GM23338 (cell line): ENCODE measurements at regions not wholly inside any gene's neighbourhood (a gene's known extent, or its start where the extent isn't known, plus 50 kb on each side); places are given as distances from the start of the nearest gene placed in this dataset.
"Not testable (repeated sequence)": the region's sequence is repeated elsewhere in the genome, so short reads cannot be mapped to it uniquely, and the experiment has no call there.

Experiments
- ATAC-seq: fragments of 200-7000 bp; cut with Tn5 transposase; 3 replicates; pipeline ENCODE4 v1.9.1; 2020
- DNase-seq: peaks from one replicate; pipeline ENCODE4 v3.0.0-alpha.2; 2015; ENCODE audit warnings: low spot score
- H2AFZ ChIP-seq: fragments of 200-600 bp; sonication (generic); 2 replicates; pipeline ENCODE4 v1.8.0; 2016; ENCODE audit warnings: antibody characterized with exemption, mild to moderate bottlenecking, moderate library complexity
- H3F3A ChIP-seq: fragments of 200-600 bp; sonication (generic); replicated peaks from 2 replicates; pipeline ENCODE4 v1.8.0; 2017; ENCODE audit warnings: antibody characterized with exemption, mixed run types, low read depth
- H3K27ac ChIP-seq: fragments of 200-600 bp; sonication (generic); 2 replicates; pipeline ENCODE4 v1.6.1; 2016; ENCODE audit warnings: low read depth
- H3K27me3 ChIP-seq: fragments of 200-600 bp; sonication (generic); 2 replicates; pipeline ENCODE4 v1.8.0; 2016; ENCODE audit warnings: mild to moderate bottlenecking, mixed run types, moderate library complexity; ENCODE audit not compliant: insufficient read depth
- H3K36me3 ChIP-seq: fragments of 200-600 bp; sonication (generic); 2 replicates; pipeline ENCODE4 v1.8.0; 2016; ENCODE audit warnings: mild to moderate bottlenecking; ENCODE audit not compliant: insufficient read depth
- H3K4me1 ChIP-seq: fragments of 200-600 bp; sonication (generic); 2 replicates; pipeline ENCODE4 v1.8.0; 2016; ENCODE audit warnings: mild to moderate bottlenecking, moderate library complexity; ENCODE audit not compliant: insufficient read depth
- H3K4me2 ChIP-seq: fragments of 200-600 bp; sonication (generic); 2 replicates; pipeline ENCODE4 v1.7.1; 2017; ENCODE audit warnings: mixed run types
- H3K4me3 ChIP-seq: fragments of 200-600 bp; sonication (generic); 2 replicates; pipeline ENCODE4 v1.6.1; 2016; ENCODE audit warnings: mixed run types
- H3K79me2 ChIP-seq: fragments of 200-600 bp; sonication (generic); replicated peaks from 2 replicates; pipeline ENCODE4 v1.8.0; 2017; ENCODE audit warnings: mild to moderate bottlenecking; ENCODE audit not compliant: insufficient read depth
- H3K9me2 ChIP-seq: fragments of 200-600 bp; sonication (generic); 2 replicates; pipeline ENCODE4 v1.8.0; 2017; ENCODE audit not compliant: insufficient read depth
- H4K20me1 ChIP-seq: fragments of 200-600 bp; sonication (generic); replicated peaks from 2 replicates; pipeline ENCODE4 v1.8.0; 2017; ENCODE audit warnings: mild to moderate bottlenecking; ENCODE audit not compliant: insufficient read depth
- H3K27ac Mint-ChIP-seq: 2 replicates; pipeline ENCODE4 v1.8.0; 2020; ENCODE audit warnings: inconsistent platforms, mild to moderate bottlenecking, moderate library complexity, mixed read lengths
- H3K27me3 Mint-ChIP-seq: 3 replicates; pipeline ENCODE4 v1.8.0; 2022; ENCODE audit warnings: low read depth, mild to moderate bottlenecking, moderate library complexity, mixed read lengths, inconsistent platforms; ENCODE audit not compliant: insufficient read depth, poor library complexity
- H3K36me3 Mint-ChIP-seq: 3 replicates; pipeline ENCODE4 v1.8.0; 2021; ENCODE audit warnings: low read depth, mild to moderate bottlenecking, inconsistent platforms, moderate library complexity, mixed read lengths
- H3K4me1 Mint-ChIP-seq: 3 replicates; pipeline ENCODE4 v1.8.0; 2020; ENCODE audit warnings: mild to moderate bottlenecking, inconsistent platforms, mixed read lengths
- H3K4me3 Mint-ChIP-seq: 3 replicates; pipeline ENCODE4 v1.8.0; 2021; ENCODE audit warnings: moderate library complexity, mild to moderate bottlenecking, inconsistent platforms, mixed read lengths
- H3K9me3 Mint-ChIP-seq: 3 replicates; pipeline ENCODE4 v1.8.0; 2020; ENCODE audit warnings: moderate library complexity, mild to moderate bottlenecking, inconsistent platforms, mixed read lengths
- CTCF ChIP-seq, 2 experiments: fragments of 200-600 bp in 1 of 2; sonication (generic) in 1 of 2; conservative IDR thresholded peaks; 2 replicates each; pipeline versions ENCODE4 v1.5.1 to v1.6.1; 2016 to 2017; ENCODE audit warnings: antibody characterized with exemption in 2 of 2, low read depth in 2 of 2, mild to moderate bottlenecking in 2 of 2, moderate library complexity in 1 of 2
- EZH2 ChIP-seq: fragments of 200-600 bp; sonication (generic); IDR thresholded peaks from one replicate; pipeline ENCODE4 v1.8.0; 2017; ENCODE audit warnings: antibody characterized with exemption, mild to moderate bottlenecking, low read depth; ENCODE audit not compliant: unreplicated experiment
- NANOG ChIP-seq: IDR thresholded peaks from 2 replicates; pipeline ENCODE4 v1.6.1; 2016; ENCODE audit warnings: antibody characterized with exemption, borderline replicate concordance
- STAT1 ChIP-seq: IDR thresholded peaks from one replicate; pipeline ENCODE4 v1.6.1; 2016; ENCODE audit warnings: antibody characterized with exemption; ENCODE audit not compliant: unreplicated experiment
- ZNF114 ChIP-seq: fragments of 250-450 bp; sonication (Bioruptor Pico); IDR thresholded peaks from 2 replicates; pipeline ENCODE4 v1.5.0; 2020; ENCODE audit warnings: mild to moderate bottlenecking, moderate library complexity
- ZNF331 ChIP-seq: fragments of 250-450 bp; sonication (Bioruptor Pico); IDR thresholded peaks from 2 replicates; pipeline ENCODE4 v1.5.0; 2020; ENCODE audit warnings: low read depth, mild to moderate bottlenecking, moderate library complexity
- TF ChIP-seq, protein P1 (sequence below): IDR thresholded peaks from 2 replicates; pipeline ENCODE4 v1.6.1; 2016; ENCODE audit warnings: antibody characterized with exemption
- TF ChIP-seq, protein P2 (sequence below): IDR thresholded peaks from one replicate; pipeline ENCODE4 v1.6.1; 2018; ENCODE audit warnings: antibody characterized with exemption; ENCODE audit not compliant: unreplicated experiment

- H3K9me2 ChIP-seq, H2AFZ ChIP-seq, H3K4me1 ChIP-seq, H3K27ac Mint-ChIP-seq, H3K79me2 ChIP-seq, H3K27ac ChIP-seq, H3K27me3 Mint-ChIP-seq, H3F3A ChIP-seq, H3K4me3 ChIP-seq, DNase-seq, H3K4me1 Mint-ChIP-seq, H3K36me3 ChIP-seq, H3K4me2 ChIP-seq, ATAC-seq, H4K20me1 ChIP-seq, H3K4me3 Mint-ChIP-seq, H3K27me3 ChIP-seq: not testable (repeated sequence)
- Mint-ChIP-seq H3K9me3 (peaks cover 31% of the 10 kb centered on the region), H3K36me3 (peaks cover 21% of the 10 kb centered on the region; the same call in 2 of the 3 replicates)
Measured at GRCh38 chr7:81042646-81043045, 123.8 kb upstream of the SEMA3C start.

GRCh38 chr7:81040496-81040895 lies 121.6 kb upstream of the SEMA3C start:
- H3K4me1 Mint-ChIP-seq = no peaks in the 10 kb centered on the region
- H3K27ac ChIP-seq = no peak overlapping the region
- H4K20me1 ChIP-seq = no peaks in the 10 kb centered on the region
- ATAC-seq (no peak), DNase-seq (no peak)
- H3K27me3 Mint-ChIP-seq = peaks cover 3% of the 10 kb centered on the region
- no peaks in the 10 kb centered on the region for H3K27me3 ChIP-seq
- H3K4me3 Mint-ChIP-seq = no peak overlapping the region
- no peaks in the 10 kb centered on the region for H3K4me1 ChIP-seq
- no peak overlapping the region for H2AFZ ChIP-seq
- no peaks in the 10 kb centered on the region for H3K9me2 ChIP-seq
- no peak overlapping the region for H3K4me3 ChIP-seq
- H3K36me3 Mint-ChIP-seq = peaks cover 10% of the 10 kb centered on the region; the same call in 2 of the 3 replicates
- no peak overlapping the region for H3K4me2 ChIP-seq
- H3F3A ChIP-seq = no peaks in the 10 kb centered on the region
- no peaks in the 10 kb centered on the region for H3K36me3 ChIP-seq
- no peaks in the 10 kb centered on the region for H3K79me2 ChIP-seq
- TF ChIP-seq CTCF (conservative IDR thresholded peaks at IDR 0.05; ENCODE audit: low read depth in 2 of 2) (no peak), ZNF331 (CRISPR knock-in tag) (no peak), STAT1 (no peak), NANOG (no peak)
- TF ChIP-seq, protein P1, sequence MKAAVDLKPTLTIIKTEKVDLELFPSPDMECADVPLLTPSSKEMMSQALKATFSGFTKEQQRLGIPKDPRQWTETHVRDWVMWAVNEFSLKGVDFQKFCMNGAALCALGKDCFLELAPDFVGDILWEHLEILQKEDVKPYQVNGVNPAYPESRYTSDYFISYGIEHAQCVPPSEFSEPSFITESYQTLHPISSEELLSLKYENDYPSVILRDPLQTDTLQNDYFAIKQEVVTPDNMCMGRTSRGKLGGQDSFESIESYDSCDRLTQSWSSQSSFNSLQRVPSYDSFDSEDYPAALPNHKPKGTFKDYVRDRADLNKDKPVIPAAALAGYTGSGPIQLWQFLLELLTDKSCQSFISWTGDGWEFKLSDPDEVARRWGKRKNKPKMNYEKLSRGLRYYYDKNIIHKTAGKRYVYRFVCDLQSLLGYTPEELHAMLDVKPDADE = no peak
- H3K9me3 Mint-ChIP-seq = peaks cover 13% of the 10 kb centered on the region
- H3K27ac Mint-ChIP-seq = no peak overlapping the region

DNA sequence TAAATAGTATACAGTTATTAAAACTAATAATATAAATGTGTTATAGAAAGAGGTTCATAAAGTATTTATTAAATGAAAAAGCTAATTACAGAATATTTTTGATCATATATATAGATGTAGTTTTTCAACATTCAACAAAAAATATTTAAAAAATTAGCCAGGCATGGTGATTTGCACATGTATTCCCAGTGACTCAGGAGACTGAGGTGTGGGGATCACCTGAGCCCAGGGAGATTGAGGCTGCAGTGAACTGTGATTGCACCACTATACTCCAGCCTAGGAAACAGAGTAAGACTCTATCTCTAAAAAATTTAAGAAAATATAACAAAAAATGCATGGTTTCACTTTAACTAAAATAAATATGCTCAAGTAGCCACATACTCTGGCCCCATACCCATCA lies 118.0 kb upstream of the SEMA3C start:
- DNase-seq = no peak
- H3K27ac Mint-ChIP-seq = no peak overlapping the region
- H3K9me2 ChIP-seq = peaks cover 4% of the 10 kb centered on the region; the same call in 1 of the 2 replicates
- no peak overlapping the region for H2AFZ ChIP-seq
- no peak overlapping the region for H3K27ac ChIP-seq
- H3K27me3 ChIP-seq = no peaks in the 10 kb centered on the region
- H3K36me3 ChIP-seq = no peaks in the 10 kb centered on the region
- no peak overlapping the region for H3K4me3 ChIP-seq
- H3K27me3 Mint-ChIP-seq = no peaks in the 10 kb centered on the region
- H3K9me3 Mint-ChIP-seq = peaks cover 5% of the 10 kb centered on the region; the same call in 1 of the 3 replicates
- no peaks in the 10 kb centered on the region for H3K79me2 ChIP-seq
- ATAC-seq = no peak
- no peaks in the 10 kb centered on the region for H3K4me1 ChIP-seq
- no peak overlapping the region for H3K4me3 Mint-ChIP-seq
- no peaks in the 10 kb centered on the region for H3K4me1 Mint-ChIP-seq
- H3K4me2 ChIP-seq = no peak overlapping the region
- H3F3A ChIP-seq = no peaks in the 10 kb centered on the region
- no peaks in the 10 kb centered on the region for H4K20me1 ChIP-seq
- no peaks in the 10 kb centered on the region for H3K36me3 Mint-ChIP-seq
- TF ChIP-seq EZH2 (no peak), ZNF114 (CRISPR knock-in tag) (no peak), NANOG (no peak)
- TF ChIP-seq, protein P1 = no peak
- TF ChIP-seq, protein P2, sequence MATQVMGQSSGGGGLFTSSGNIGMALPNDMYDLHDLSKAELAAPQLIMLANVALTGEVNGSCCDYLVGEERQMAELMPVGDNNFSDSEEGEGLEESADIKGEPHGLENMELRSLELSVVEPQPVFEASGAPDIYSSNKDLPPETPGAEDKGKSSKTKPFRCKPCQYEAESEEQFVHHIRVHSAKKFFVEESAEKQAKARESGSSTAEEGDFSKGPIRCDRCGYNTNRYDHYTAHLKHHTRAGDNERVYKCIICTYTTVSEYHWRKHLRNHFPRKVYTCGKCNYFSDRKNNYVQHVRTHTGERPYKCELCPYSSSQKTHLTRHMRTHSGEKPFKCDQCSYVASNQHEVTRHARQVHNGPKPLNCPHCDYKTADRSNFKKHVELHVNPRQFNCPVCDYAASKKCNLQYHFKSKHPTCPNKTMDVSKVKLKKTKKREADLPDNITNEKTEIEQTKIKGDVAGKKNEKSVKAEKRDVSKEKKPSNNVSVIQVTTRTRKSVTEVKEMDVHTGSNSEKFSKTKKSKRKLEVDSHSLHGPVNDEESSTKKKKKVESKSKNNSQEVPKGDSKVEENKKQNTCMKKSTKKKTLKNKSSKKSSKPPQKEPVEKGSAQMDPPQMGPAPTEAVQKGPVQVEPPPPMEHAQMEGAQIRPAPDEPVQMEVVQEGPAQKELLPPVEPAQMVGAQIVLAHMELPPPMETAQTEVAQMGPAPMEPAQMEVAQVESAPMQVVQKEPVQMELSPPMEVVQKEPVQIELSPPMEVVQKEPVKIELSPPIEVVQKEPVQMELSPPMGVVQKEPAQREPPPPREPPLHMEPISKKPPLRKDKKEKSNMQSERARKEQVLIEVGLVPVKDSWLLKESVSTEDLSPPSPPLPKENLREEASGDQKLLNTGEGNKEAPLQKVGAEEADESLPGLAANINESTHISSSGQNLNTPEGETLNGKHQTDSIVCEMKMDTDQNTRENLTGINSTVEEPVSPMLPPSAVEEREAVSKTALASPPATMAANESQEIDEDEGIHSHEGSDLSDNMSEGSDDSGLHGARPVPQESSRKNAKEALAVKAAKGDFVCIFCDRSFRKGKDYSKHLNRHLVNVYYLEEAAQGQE = no peak
